ENCODE measurements at regions not wholly inside any gene's neighbourhood (a gene's known extent, or its start where the extent isn't known, plus 50 kb on each side); places are given as distances from the start of the nearest gene placed in this dataset.
"Not testable (repeated sequence)": the region's sequence is repeated elsewhere in the genome, so short reads cannot be mapped to it uniquely, and the experiment has no call there.

- DNase-seq, result no peak
- in situ Hi-C loops (cut with MboI; ENCODE audit: low pct_unique_long_range_greater_than_20kb, low sequenced_read_pairs), result no loop called here
Observed at GRCh38 chr5:89086390-89087086, 203.6 kb upstream of the MEF2C start.

- no peak for DNase-seq
- in situ Hi-C loops (cut with MboI; ENCODE audit: low pct_unique_long_range_greater_than_20kb, low sequenced_read_pairs), result no loop called here
Observed at GRCh38 chr5:89083791-89084190, 200.8 kb upstream of the MEF2C start.

- in situ Hi-C loops (cut with MboI; ENCODE audit: low pct_unique_long_range_greater_than_20kb, low sequenced_read_pairs), result no loop called here
- DNase-seq, result no peak
Observed at GRCh38 chr5:89081360-89081759, 198.4 kb upstream of the MEF2C start.

- DNase-seq, result no peak
- in situ Hi-C loops (cut with MboI; ENCODE audit: low pct_unique_long_range_greater_than_20kb, low sequenced_read_pairs), result no loop called here
Observed at GRCh38 chr5:89080467-89081116, 197.6 kb upstream of the MEF2C start.

- in situ Hi-C loops (cut with MboI; ENCODE audit: low pct_unique_long_range_greater_than_20kb, low sequenced_read_pairs), result no loop called here
- DNase-seq, result peak; percentile 51
Observed at GRCh38 chr5:89072842-89073672, 190.1 kb upstream of the MEF2C start.

- in situ Hi-C loops (cut with MboI; ENCODE audit: low pct_unique_long_range_greater_than_20kb, low sequenced_read_pairs), result no loop called here
- no peak for DNase-seq
Observed at GRCh38 chr5:89071941-89072331, 189.0 kb upstream of the MEF2C start.

- in situ Hi-C loops (cut with MboI; ENCODE audit: low pct_unique_long_range_greater_than_20kb, low sequenced_read_pairs), result no loop called here
- no peak for DNase-seq
Observed at GRCh38 chr5:89071101-89071940, 188.3 kb upstream of the MEF2C start.

GRCh38 chr5:89069591-89069990, 186.6 kb upstream of the MEF2C start:
- no peak for DNase-seq
- in situ Hi-C loops (cut with MboI; ENCODE audit: low pct_unique_long_range_greater_than_20kb, low sequenced_read_pairs), result no loop called here

- in situ Hi-C loops (cut with MboI; ENCODE audit: low pct_unique_long_range_greater_than_20kb, low sequenced_read_pairs), result no loop called here
- DNase-seq, result no peak
Observed at GRCh38 chr5:89067362-89067761, 184.4 kb upstream of the MEF2C start.

- in situ Hi-C loops (cut with MboI; ENCODE audit: low pct_unique_long_range_greater_than_20kb, low sequenced_read_pairs), result no loop called here
- DNase-seq, result no peak
Observed at GRCh38 chr5:89065919-89066318, 182.9 kb upstream of the MEF2C start.

GRCh38 chr5:89064736-89065135, 181.8 kb upstream of the MEF2C start:
- in situ Hi-C loops (cut with MboI; ENCODE audit: low pct_unique_long_range_greater_than_20kb, low sequenced_read_pairs), result no loop called here
- no peak for DNase-seq

- in situ Hi-C loops (cut with MboI; ENCODE audit: low pct_unique_long_range_greater_than_20kb, low sequenced_read_pairs), result no loop called here
- DNase-seq, result no peak
Observed at GRCh38 chr5:89064054-89064453, 181.1 kb upstream of the MEF2C start.

- DNase-seq, result no peak
- in situ Hi-C loops (cut with MboI; ENCODE audit: low pct_unique_long_range_greater_than_20kb, low sequenced_read_pairs), result no loop called here
Observed at GRCh38 chr5:89060768-89061167, 177.8 kb upstream of the MEF2C start.

GRCh38 chr5:89059274-89059673, 176.3 kb upstream of the MEF2C start:
- DNase-seq, result no peak
- in situ Hi-C loops (cut with MboI; ENCODE audit: low pct_unique_long_range_greater_than_20kb, low sequenced_read_pairs), result no loop called here

GRCh38 chr5:89055695-89056085, 172.7 kb upstream of the MEF2C start:
- no peak for DNase-seq
- in situ Hi-C loops (cut with MboI; ENCODE audit: low pct_unique_long_range_greater_than_20kb, low sequenced_read_pairs), result no loop called here

GRCh38 chr5:89055015-89055694, 172.2 kb upstream of the MEF2C start:
- no peak for DNase-seq
- in situ Hi-C loops (cut with MboI; ENCODE audit: low pct_unique_long_range_greater_than_20kb, low sequenced_read_pairs), result no loop called here

- in situ Hi-C loops (cut with MboI; ENCODE audit: low pct_unique_long_range_greater_than_20kb, low sequenced_read_pairs), result no loop called here
- no peak for DNase-seq
Observed at GRCh38 chr5:89053547-89053946, 170.6 kb upstream of the MEF2C start.

GRCh38 chr5:89050062-89050461, 167.1 kb upstream of the MEF2C start:
- in situ Hi-C loops (cut with MboI; ENCODE audit: low pct_unique_long_range_greater_than_20kb, low sequenced_read_pairs); DNase-seq: not testable (repeated sequence)

- no peak for DNase-seq
- in situ Hi-C loops (cut with MboI; ENCODE audit: low pct_unique_long_range_greater_than_20kb, low sequenced_read_pairs), result no loop called here
Observed at GRCh38 chr5:89047571-89047970, 164.6 kb upstream of the MEF2C start.
